WTC11 (cell line): ENCODE measurements at regions not wholly inside any gene's neighbourhood (a gene's known extent, or its start where the extent isn't known, plus 50 kb on each side); places are given as distances from the start of the nearest gene placed in this dataset.

ENCODE experiments used
- ATAC-seq: fragments of 200-7000 bp; cut with Tn5 transposase; 2 replicates; pipeline ENCODE4 v1.10.0; 2021; ENCODE audit warnings: mild to moderate bottlenecking, moderate library complexity
- CTCF ChIA-PET: fragments of 300-600 bp; sonication (Branson Sonifier 250); formaldehyde crosslinking; loops from one replicate; lab custom pipeline; 2021; ENCODE audit warnings: antibody characterized with exemption; lab: Charles Lee
- POLR2A ChIA-PET: fragments of 350-600 bp; sonication (Branson Sonifier 250); formaldehyde crosslinking; loops from one replicate; lab custom pipeline; 2021; ENCODE audit warnings: antibody characterized with exemption; lab: Charles Lee
- DNase-seq: peaks from one replicate; pipeline ENCODE4 v3.0.0; 2021; ENCODE audit warnings: low spot score
- H3K27ac Mint-ChIP-seq: 2 replicates; pipeline ENCODE4 v1.8.0; 2021; ENCODE audit warnings: mixed read lengths
- H3K27me3 Mint-ChIP-seq: 2 replicates; pipeline ENCODE4 v1.8.0; 2021; ENCODE audit warnings: low read depth, mild to moderate bottlenecking, moderate library complexity, mixed read lengths
- H3K36me3 Mint-ChIP-seq: 2 replicates; pipeline ENCODE4 v1.8.0; 2021; ENCODE audit warnings: mixed read lengths
- H3K4me1 Mint-ChIP-seq: 2 replicates; pipeline ENCODE4 v1.8.0; 2022; ENCODE audit warnings: mixed read lengths
- H3K4me3 Mint-ChIP-seq: 2 replicates; pipeline ENCODE4 v1.8.0; 2021; ENCODE audit warnings: mild to moderate bottlenecking, moderate library complexity, mixed read lengths
- H3K9me3 Mint-ChIP-seq: 2 replicates; pipeline ENCODE4 v1.8.0; 2021; ENCODE audit warnings: mixed read lengths
- ARID4B ChIP-seq: sonication (generic); formaldehyde crosslinking; IDR thresholded peaks from 2 replicates; pipeline ENCODE4 v1.8.0; 2023; ENCODE audit warnings: missing genetic modification reagents, mild to moderate bottlenecking, borderline replicate concordance
- E2F4 ChIP-seq: sonication (generic); formaldehyde crosslinking; IDR thresholded peaks from 2 replicates; pipeline ENCODE4 v1.8.1; 2022; ENCODE audit warnings: low read depth, mild to moderate bottlenecking, moderate library complexity, missing genetic modification reagents, borderline replicate concordance
- GTF2I ChIP-seq: fragments of 250-450 bp; sonication (Bioruptor Pico); conservative IDR thresholded peaks from 2 replicates; pipeline ENCODE4 v1.4.0; 2021; ENCODE audit warnings: mild to moderate bottlenecking
- HMGXB4 ChIP-seq: sonication (generic); formaldehyde crosslinking; IDR thresholded peaks from 2 replicates; pipeline ENCODE4 v1.8.1; 2023; ENCODE audit warnings: mild to moderate bottlenecking, moderate library complexity, missing genetic modification reagents
- JUN ChIP-seq: sonication (generic); formaldehyde crosslinking; IDR thresholded peaks from 2 replicates; pipeline ENCODE4 v1.8.0; 2023; ENCODE audit warnings: mild to moderate bottlenecking, missing genetic modification reagents
- NFATC4 ChIP-seq: fragments of 250-450 bp; sonication (Bioruptor Pico); IDR thresholded peaks from 2 replicates; pipeline ENCODE4 v1.9.0; 2021; ENCODE audit warnings: mild to moderate bottlenecking
- NR1H2 ChIP-seq: sonication (generic); formaldehyde crosslinking; IDR thresholded peaks from 2 replicates; pipeline ENCODE4 v1.9.0; 2021; ENCODE audit warnings: mild to moderate bottlenecking, moderate library complexity, missing genetic modification reagents
- SP1 ChIP-seq: sonication (generic); formaldehyde crosslinking; conservative IDR thresholded peaks from 2 replicates; pipeline ENCODE4 v1.8.1; 2022; ENCODE audit warnings: missing genetic modification reagents
- TP53 ChIP-seq: sonication (generic); formaldehyde crosslinking; IDR thresholded peaks from 2 replicates; pipeline ENCODE4 v1.8.1; 2023; ENCODE audit warnings: mild to moderate bottlenecking, missing genetic modification reagents
- ZNF219 ChIP-seq: sonication (generic); formaldehyde crosslinking; IDR thresholded peaks from 2 replicates; pipeline ENCODE4 v1.8.0; 2023; ENCODE audit warnings: missing genetic modification reagents, mild to moderate bottlenecking, borderline replicate concordance
- ZNF281 ChIP-seq: sonication (generic); formaldehyde crosslinking; IDR thresholded peaks from 2 replicates; pipeline ENCODE4 v1.8.0; 2023; ENCODE audit warnings: mild to moderate bottlenecking, missing genetic modification reagents

- Mint-ChIP-seq H3K9me3 (no peaks in the 10 kb centered on the region), H3K27ac (peak overlapping the region; percentile 36), H3K36me3 (no peaks in the 10 kb centered on the region), H3K4me1 (peaks cover 40% of the 10 kb centered on the region), H3K27me3 (peaks cover 3% of the 10 kb centered on the region; the same call in 1 of the 2 replicates), H3K4me3 (no peak overlapping the region)
- ChIA-PET CTCF (interaction anchor here (0.6 to 2.9 kb wide), 11 partner anchors 8 to 522 kb away, joined by 3 to 13 read pairs (median 3); partner anchors contain the start of gene CEP43), POLR2A (no interaction called here)
- no peak for DNase-seq
- ATAC-seq, result no peak
- TF ChIP-seq E2F4 (CRISPR knock-in tag) (no peak), NFATC4 (CRISPR knock-in tag) (no peak), ZNF219 (CRISPR knock-in tag) (no peak)
Observed at GRCh38 chr6:166770216-166771116, 143.4 kb upstream of the RPS6KA2 start.

GRCh38 chr6:166769648-166770047, 142.6 kb upstream of the RPS6KA2 start:
- no peak overlapping the region for H3K27ac Mint-ChIP-seq
- CTCF ChIA-PET, result interaction anchor here (1.2 to 2.9 kb wide), 4 partner anchors 25 to 229 kb away, joined by 3 to 13 read pairs (median 4); partner anchors contain the start of gene CEP43
- no peaks in the 10 kb centered on the region for H3K36me3 Mint-ChIP-seq
- H3K4me3 Mint-ChIP-seq, result no peak overlapping the region
- H3K4me1 Mint-ChIP-seq, result peaks cover 37% of the 10 kb centered on the region
- DNase-seq, result no peak
- POLR2A ChIA-PET, result no interaction called here
- TF ChIP-seq GTF2I (CRISPR knock-in tag), result no peak
- no peak for TF ChIP-seq HMGXB4 (CRISPR knock-in tag)
- TF ChIP-seq ARID4B (CRISPR knock-in tag), result no peak
- TF ChIP-seq NFATC4 (CRISPR knock-in tag), result no peak
- TF ChIP-seq SP1, result no peak
- TF ChIP-seq NR1H2 (CRISPR knock-in tag), result no peak
- no peak for TF ChIP-seq JUN (CRISPR knock-in tag)
- no peak for TF ChIP-seq TP53
- no peak for TF ChIP-seq ZNF281 (CRISPR knock-in tag)
- peaks cover 3% of the 10 kb centered on the region; the same call in 1 of the 2 replicates for H3K27me3 Mint-ChIP-seq
- no peak for ATAC-seq
- H3K9me3 Mint-ChIP-seq, result no peaks in the 10 kb centered on the region
